MM.1S (cell line): ENCODE measurements at regions not wholly inside any gene's neighbourhood (a gene's known extent, or its start where the extent isn't known, plus 50 kb on each side); places are given as distances from the start of the nearest gene placed in this dataset.
A peak's percentile ranks its signal among the peaks of the same experiment; 100 is the strongest.

Experiments
- DNase-seq: peaks from one replicate; pipeline ENCODE4 v3.0.0-alpha.2; 2015
- H2AFZ ChIP-seq: fragments of 300-600 bp; sonication (generic); 2 replicates; pipeline ENCODE4 v1.6.0; 2016; ENCODE audit warnings: antibody characterized with exemption, low read length
- H3F3A ChIP-seq: fragments of 300-600 bp; sonication (generic); 2 replicates; pipeline ENCODE4 v1.6.1; 2016; ENCODE audit warnings: mild to moderate bottlenecking, antibody characterized with exemption, low read length, moderate library complexity, mixed read lengths; ENCODE audit not compliant: insufficient read depth
- H3K27ac ChIP-seq: fragments of 300-600 bp; sonication (generic); 2 replicates; pipeline ENCODE4 v1.5.1; 2016; ENCODE audit warnings: mild to moderate bottlenecking, low read length
- H3K27me3 ChIP-seq: fragments of 300-600 bp; sonication (generic); replicated peaks from 2 replicates; pipeline ENCODE4 v1.6.0; 2016; ENCODE audit warnings: low read length; ENCODE audit not compliant: insufficient read depth
- H3K36me3 ChIP-seq: fragments of 300-600 bp; sonication (generic); replicated peaks from 2 replicates; pipeline ENCODE4 v1.6.1; 2016; ENCODE audit warnings: mild to moderate bottlenecking, low read length, mixed read lengths; ENCODE audit not compliant: insufficient read depth
- H3K4me1 ChIP-seq: fragments of 300-600 bp; sonication (generic); 2 replicates; pipeline ENCODE4 v1.6.1; 2016; ENCODE audit warnings: low read length, mixed read lengths
- H3K4me2 ChIP-seq: fragments of 300-600 bp; sonication (generic); 2 replicates; pipeline ENCODE4 v1.6.0; 2016; ENCODE audit warnings: low read depth, low read length
- H3K4me3 ChIP-seq: fragments of 300-600 bp; sonication (generic); 2 replicates; pipeline ENCODE4 v1.5.1; 2016; ENCODE audit warnings: low read length, mixed read lengths
- H3K79me2 ChIP-seq: fragments of 300-600 bp; sonication (generic); 2 replicates; pipeline ENCODE4 v1.6.1; 2016; ENCODE audit warnings: mixed run types, low read length, mixed read lengths
- H3K9ac ChIP-seq: fragments of 300-600 bp; sonication (generic); 2 replicates; pipeline ENCODE4 v1.6.1; 2016; ENCODE audit warnings: low read length, mixed read lengths
- H3K9me2 ChIP-seq: fragments of 300-600 bp; sonication (generic); replicated peaks from 2 replicates; pipeline ENCODE4 v1.6.1; 2016; ENCODE audit warnings: mild to moderate bottlenecking, low read length, mixed read lengths; ENCODE audit not compliant: insufficient read depth
- H3K9me3 ChIP-seq: fragments of 300-600 bp; sonication (generic); replicated peaks from 2 replicates; pipeline ENCODE4 v1.6.1; 2016; ENCODE audit warnings: mild to moderate bottlenecking, low read length, mixed read lengths; ENCODE audit not compliant: insufficient read depth
- H4K20me1 ChIP-seq: fragments of 300-600 bp; sonication (generic); 2 replicates; pipeline ENCODE4 v1.6.1; 2016; ENCODE audit warnings: mild to moderate bottlenecking, low read length, moderate library complexity, mixed read lengths; ENCODE audit not compliant: insufficient read depth
- EZH2 ChIP-seq: fragments of 300-600 bp; sonication (generic); optimal IDR thresholded peaks from 2 replicates; pipeline ENCODE3; 2017; ENCODE audit warnings: low read depth, mild to moderate bottlenecking, antibody characterized with exemption, low read length, mixed read lengths
- EZH2phosphoT487 ChIP-seq: fragments of 300-600 bp; sonication (generic); IDR thresholded peaks from 2 replicates; pipeline ENCODE4 v1.6.1; 2018; ENCODE audit warnings: antibody characterized with exemption, low read length
- TF ChIP-seq, protein P1 (sequence below): fragments of 300-600 bp; sonication (generic); IDR thresholded peaks from 2 replicates; pipeline ENCODE4 v1.5.1; 2016; ENCODE audit warnings: antibody characterized with exemption, low read length, mixed read lengths

DNA sequence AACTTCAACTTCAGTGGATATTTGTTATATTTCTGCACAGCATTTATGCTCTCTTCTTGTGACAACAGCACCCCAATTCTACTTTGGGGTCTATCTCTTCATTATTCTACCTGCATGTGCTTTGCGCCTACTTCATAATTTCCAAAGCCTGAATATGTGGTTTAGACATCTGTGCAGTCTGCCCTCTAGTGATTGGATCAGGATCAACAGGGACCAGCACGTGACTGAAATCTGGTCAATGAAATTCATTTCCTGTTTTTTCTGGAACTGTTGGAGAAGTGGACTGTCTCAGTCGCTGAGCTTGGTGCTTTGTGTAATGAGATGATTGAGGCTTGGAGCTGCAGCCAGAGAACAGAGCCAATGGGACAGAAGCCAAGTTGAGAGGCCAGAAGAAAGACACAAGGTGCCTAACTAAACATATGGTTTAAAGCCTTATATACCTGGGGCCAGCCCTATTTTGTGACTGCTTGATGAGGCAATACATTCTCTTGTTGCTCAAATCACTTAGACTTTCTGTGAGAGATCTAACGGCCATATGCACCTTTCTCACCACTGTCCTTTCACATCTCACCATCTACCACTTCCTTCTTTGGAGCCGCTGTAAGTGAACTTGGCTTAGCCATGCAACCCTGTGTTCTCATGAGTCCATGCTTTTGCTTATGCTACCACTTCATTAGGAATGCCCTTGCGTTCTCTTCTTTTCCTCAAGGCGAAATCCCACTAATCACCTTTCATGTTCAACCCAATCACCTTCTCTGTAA is 68.8 kb upstream of the PPP2R2B start:
- TF ChIP-seq EZH2phosphoT487, result no peak
- TF ChIP-seq, protein P1, sequence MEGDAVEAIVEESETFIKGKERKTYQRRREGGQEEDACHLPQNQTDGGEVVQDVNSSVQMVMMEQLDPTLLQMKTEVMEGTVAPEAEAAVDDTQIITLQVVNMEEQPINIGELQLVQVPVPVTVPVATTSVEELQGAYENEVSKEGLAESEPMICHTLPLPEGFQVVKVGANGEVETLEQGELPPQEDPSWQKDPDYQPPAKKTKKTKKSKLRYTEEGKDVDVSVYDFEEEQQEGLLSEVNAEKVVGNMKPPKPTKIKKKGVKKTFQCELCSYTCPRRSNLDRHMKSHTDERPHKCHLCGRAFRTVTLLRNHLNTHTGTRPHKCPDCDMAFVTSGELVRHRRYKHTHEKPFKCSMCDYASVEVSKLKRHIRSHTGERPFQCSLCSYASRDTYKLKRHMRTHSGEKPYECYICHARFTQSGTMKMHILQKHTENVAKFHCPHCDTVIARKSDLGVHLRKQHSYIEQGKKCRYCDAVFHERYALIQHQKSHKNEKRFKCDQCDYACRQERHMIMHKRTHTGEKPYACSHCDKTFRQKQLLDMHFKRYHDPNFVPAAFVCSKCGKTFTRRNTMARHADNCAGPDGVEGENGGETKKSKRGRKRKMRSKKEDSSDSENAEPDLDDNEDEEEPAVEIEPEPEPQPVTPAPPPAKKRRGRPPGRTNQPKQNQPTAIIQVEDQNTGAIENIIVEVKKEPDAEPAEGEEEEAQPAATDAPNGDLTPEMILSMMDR, result peak; percentile 58

DNA sequence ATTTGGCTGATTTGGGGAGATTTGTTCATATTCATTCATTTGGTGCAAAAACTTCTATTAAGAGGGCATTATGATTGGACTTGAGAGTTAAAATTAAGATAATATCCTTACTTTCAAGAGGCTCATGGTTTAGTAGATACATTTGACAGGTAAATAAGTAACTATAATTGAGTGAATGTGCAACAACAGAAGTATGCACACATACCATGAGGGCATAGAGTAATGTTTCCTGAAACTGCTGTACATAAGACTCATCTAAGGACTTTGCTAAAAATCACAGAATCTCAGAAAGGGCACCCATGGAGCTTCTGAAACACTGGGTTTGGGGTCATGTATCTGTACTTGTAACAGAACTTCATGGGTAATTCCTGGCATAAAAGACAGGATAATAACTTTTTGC is 70.1 kb upstream of the PPP2R2B start:
- Histone ChIP-seq H3K79me2 (no peaks in the 10 kb centered on the region), H3K9me3 (no peaks in the 10 kb centered on the region), H3K9ac (no peak overlapping the region), H3K4me3 (no peak overlapping the region), H3K36me3 (no peaks in the 10 kb centered on the region), H4K20me1 (no peaks in the 10 kb centered on the region), H3K9me2 (no peaks in the 10 kb centered on the region), H3K4me2 (no peak overlapping the region), H3K4me1 (no peaks in the 10 kb centered on the region), H3K27me3 (no peaks in the 10 kb centered on the region), H3K27ac (no peak overlapping the region), H2AFZ (no peak overlapping the region), H3F3A (no peaks in the 10 kb centered on the region)
- TF ChIP-seq EZH2 (no peak), EZH2phosphoT487 (no peak)
- TF ChIP-seq, protein P1, result no peak
- no peak for DNase-seq

More for the DNA sequence above, 68.8 kb upstream of the PPP2R2B start:
- Histone ChIP-seq H3K4me1 (no peaks in the 10 kb centered on the region), H3K9me2 (no peaks in the 10 kb centered on the region), H3K27ac (no peak overlapping the region), H3K4me2 (no peak overlapping the region), H3K9ac (no peak overlapping the region), H3F3A (no peaks in the 10 kb centered on the region), H2AFZ (peak overlapping the region; percentile 20; the same call in 1 of the 2 replicates), H3K27me3 (no peaks in the 10 kb centered on the region), H3K79me2 (no peaks in the 10 kb centered on the region), H3K36me3 (no peaks in the 10 kb centered on the region), H4K20me1 (no peaks in the 10 kb centered on the region), H3K4me3 (no peak overlapping the region), H3K9me3 (no peaks in the 10 kb centered on the region)
- peak; percentile 26 for DNase-seq

DNA sequence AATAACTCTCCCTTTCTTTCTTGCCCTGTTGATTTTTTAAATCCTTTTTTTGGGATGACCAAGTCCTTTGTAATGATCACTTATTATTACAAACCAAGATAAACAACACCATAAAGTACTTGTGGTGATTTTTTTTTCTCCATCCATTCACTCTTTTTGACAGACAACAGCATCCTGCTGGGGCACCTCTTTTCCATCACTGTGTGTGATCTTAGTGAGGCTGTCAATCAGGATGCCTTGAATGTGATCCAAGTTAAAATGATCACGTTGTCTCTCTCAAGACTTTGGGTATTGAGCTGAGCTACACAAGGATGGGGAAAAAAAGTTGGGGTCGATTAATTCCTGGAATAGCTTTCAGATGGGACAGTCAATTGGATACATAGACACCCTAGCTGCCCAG is 73.6 kb upstream of the PPP2R2B start:
- no peaks in the 10 kb centered on the region for H3K27me3 ChIP-seq
- TF ChIP-seq EZH2 (no peak), EZH2phosphoT487 (no peak)
- TF ChIP-seq, protein P1, result no peak
- no peaks in the 10 kb centered on the region for H3K36me3 ChIP-seq
- no peak overlapping the region for H3K27ac ChIP-seq
- no peak overlapping the region for H3K4me2 ChIP-seq
- DNase-seq, result no peak
- no peaks in the 10 kb centered on the region for H3K9me3 ChIP-seq
- H3F3A ChIP-seq, result no peaks in the 10 kb centered on the region
- H4K20me1 ChIP-seq, result no peaks in the 10 kb centered on the region
- no peak overlapping the region for H3K9ac ChIP-seq
- H3K9me2 ChIP-seq, result no peaks in the 10 kb centered on the region
- H3K4me3 ChIP-seq, result no peak overlapping the region
- no peak overlapping the region for H2AFZ ChIP-seq
- no peaks in the 10 kb centered on the region for H3K4me1 ChIP-seq
- no peaks in the 10 kb centered on the region for H3K79me2 ChIP-seq
